ENCODE measurements at regions not wholly inside any gene's neighbourhood (a gene's known extent, or its start where the extent isn't known, plus 50 kb on each side); places are given as distances from the start of the nearest gene placed in this dataset.

DNA sequence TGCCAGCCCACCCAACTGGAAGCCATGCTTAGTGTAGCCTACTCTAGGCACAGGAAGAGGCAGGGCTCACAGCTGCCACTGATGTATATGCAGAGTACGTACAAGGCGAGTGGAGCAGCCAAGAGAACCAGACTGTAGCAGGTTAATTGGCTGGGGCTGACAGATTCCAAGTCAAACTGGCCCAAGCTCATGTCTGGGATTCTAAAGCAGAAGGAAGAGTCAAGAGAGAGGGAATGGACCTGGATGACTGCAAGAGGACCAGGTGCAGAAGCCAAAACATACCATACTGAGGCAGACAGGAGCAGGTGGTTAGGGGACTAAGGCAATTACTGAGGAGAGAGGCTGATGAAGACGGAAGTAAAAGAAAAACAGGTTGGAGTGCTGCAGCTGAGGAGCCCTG lies 51.3 kb upstream of the LRRN2 start:
- no peak for DNase-seq (ENCODE audit: low read depth in 2 of 2)
- TF ChIP-seq, protein P1, sequence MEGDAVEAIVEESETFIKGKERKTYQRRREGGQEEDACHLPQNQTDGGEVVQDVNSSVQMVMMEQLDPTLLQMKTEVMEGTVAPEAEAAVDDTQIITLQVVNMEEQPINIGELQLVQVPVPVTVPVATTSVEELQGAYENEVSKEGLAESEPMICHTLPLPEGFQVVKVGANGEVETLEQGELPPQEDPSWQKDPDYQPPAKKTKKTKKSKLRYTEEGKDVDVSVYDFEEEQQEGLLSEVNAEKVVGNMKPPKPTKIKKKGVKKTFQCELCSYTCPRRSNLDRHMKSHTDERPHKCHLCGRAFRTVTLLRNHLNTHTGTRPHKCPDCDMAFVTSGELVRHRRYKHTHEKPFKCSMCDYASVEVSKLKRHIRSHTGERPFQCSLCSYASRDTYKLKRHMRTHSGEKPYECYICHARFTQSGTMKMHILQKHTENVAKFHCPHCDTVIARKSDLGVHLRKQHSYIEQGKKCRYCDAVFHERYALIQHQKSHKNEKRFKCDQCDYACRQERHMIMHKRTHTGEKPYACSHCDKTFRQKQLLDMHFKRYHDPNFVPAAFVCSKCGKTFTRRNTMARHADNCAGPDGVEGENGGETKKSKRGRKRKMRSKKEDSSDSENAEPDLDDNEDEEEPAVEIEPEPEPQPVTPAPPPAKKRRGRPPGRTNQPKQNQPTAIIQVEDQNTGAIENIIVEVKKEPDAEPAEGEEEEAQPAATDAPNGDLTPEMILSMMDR (IDR thresholded peaks at IDR 0.05; ENCODE audit: low read depth, low read length) = no peak
- no peak overlapping the region for H3K4me3 ChIP-seq (replicated peaks in 1 of 2; ENCODE audit: low read depth in 2 of 2, low read length in 2 of 2)

DNA sequence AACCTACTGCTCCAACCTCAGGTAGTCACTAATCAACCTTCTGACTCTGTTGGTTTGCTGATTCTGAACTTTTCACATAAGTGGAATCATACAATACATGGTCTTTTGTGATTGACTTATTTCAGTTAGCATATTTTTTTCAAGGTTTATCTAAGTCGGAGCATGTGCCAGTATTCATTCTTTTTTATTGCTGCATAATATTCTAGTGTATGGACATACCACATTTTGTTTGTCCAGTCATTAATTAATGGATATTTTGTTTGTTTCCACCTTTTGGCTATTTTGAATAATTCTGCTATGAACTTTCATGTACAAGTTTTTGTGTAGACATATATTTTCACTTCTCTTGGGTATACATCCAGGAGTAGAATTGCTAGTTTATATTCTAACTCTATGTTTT lies 53.0 kb upstream of the LRRN2 start:
- H3K4me3 ChIP-seq (replicated peaks in 1 of 2; ENCODE audit: low read depth in 2 of 2, low read length in 2 of 2) = no peak overlapping the region
- DNase-seq (ENCODE audit: low read depth in 2 of 2) = no peak
- TF ChIP-seq, protein P1 (IDR thresholded peaks at IDR 0.05; ENCODE audit: low read depth, low read length) = no peak

DNA sequence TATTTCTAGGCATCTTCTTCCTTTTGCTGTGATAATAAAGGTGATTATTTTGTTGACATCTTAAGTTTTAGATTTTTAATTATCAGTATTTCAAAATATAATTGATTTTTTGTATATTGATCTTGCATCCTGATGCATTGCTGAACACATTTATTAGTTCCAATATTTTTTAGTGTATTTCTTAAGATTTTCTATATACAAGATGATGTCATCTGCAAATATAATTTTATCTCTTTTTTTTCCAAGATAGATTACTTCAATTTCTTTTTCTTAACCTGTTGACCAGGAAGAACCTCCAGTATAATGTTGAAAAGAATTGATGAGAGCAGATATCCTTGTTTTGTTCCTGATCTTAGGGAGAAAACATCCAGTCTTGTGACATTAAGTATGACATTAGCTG lies 54.8 kb upstream of the LRRN2 start:
- TF ChIP-seq, protein P1 (IDR thresholded peaks at IDR 0.05; ENCODE audit: low read depth, low read length) = no peak
- no peak for DNase-seq (ENCODE audit: low read depth in 2 of 2)
- no peak overlapping the region for H3K4me3 ChIP-seq (replicated peaks in 1 of 2; ENCODE audit: low read depth in 2 of 2, low read length in 2 of 2)

DNA sequence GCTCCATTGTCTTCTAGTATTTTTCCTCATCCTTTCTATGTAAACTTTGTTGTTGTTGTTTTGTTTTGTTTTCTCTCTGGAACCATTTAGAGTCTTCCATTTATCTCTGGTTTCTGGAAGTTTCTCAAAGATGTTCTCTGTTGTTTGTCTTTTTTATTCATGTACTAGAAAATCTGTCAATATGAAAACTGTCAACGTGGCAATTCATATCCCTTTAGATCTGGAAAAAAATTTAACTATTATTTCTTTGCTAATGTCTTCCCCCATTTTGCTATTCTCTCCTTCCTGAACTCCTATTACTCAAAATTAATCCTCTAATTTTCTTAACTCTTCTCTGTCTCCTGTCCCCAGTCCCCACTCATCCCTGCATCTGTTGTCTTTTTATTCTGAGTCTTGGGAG lies 55.9 kb upstream of the LRRN2 start:
- DNase-seq (ENCODE audit: low read depth in 2 of 2) = no peak
- H3K4me3 ChIP-seq (replicated peaks in 1 of 2; ENCODE audit: low read depth in 2 of 2, low read length in 2 of 2) = no peak overlapping the region
- TF ChIP-seq, protein P1 (IDR thresholded peaks at IDR 0.05; ENCODE audit: low read depth, low read length) = no peak

DNA sequence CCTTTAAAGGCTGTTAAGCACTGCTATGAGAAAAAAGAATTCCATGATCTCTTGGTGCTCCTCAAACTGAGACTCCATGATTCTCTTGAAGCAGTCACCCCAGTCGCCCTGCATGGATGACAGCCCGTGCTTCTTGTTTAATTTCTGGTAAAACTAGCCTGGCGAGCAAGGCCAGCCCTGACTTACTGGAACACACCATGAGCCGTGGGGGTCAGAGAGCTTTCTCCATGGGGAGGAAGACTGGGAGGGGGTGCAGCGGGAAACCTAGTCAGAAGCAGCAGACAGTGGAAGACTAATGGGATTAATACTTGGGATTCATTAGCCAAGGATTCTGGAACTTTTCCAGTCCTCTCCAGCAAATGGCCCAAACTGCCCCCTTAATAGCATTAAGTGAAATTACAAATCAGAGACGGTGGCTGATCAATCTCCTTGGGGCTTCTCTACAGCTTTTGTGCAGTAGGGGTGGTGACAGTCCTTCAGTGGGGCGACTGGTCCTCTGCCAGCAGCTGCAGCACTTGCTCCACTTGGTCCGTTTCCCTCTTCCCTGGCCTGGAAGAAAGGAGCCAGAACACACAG lies 57.2 kb upstream of the LRRN2 start:
- TF ChIP-seq, protein P1 (IDR thresholded peaks at IDR 0.05; ENCODE audit: low read depth, low read length) = no peak
- DNase-seq (ENCODE audit: low read depth in 2 of 2) = no peak
- H3K4me3 ChIP-seq (replicated peaks in 1 of 2; ENCODE audit: low read depth in 2 of 2, low read length in 2 of 2) = no peak overlapping the region

DNA sequence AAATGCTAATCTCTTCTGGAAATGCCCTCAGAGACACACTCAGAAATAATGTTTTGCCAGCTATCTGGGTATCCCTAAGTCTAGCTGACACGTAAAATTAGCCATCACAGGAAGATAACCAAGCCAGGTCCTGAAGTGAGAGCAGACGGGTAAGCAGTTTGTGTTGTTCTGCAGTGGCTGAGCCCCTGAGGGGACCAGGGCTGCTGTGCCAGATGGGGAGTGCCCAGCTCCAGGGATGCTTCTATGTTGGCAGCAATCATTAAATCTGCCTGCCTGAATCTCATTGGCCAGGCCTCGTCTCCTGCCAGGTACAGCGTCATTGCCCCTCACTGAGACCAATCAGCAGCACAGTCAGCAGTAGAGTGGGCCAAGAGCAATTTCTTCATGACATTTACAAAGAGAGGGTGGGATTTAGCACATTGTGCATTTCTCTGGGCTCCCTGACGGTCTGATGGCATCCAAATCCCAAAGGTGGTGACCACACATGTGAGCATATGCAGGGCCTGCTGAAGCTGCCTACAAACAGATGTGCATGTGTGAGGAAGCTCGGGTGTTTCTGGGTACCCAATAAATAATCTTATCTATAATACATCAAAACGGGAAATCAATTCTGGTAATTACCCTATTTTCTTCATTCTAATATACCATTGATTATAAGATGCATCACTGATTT lies 58.7 kb upstream of the LRRN2 start:
- TF ChIP-seq, protein P1 (IDR thresholded peaks at IDR 0.05; ENCODE audit: low read depth, low read length) = no peak
- DNase-seq (ENCODE audit: low read depth in 2 of 2) = no peak

More for the DNA sequence above, 58.7 kb upstream of the LRRN2 start:
- no peak overlapping the region for H3K4me3 ChIP-seq (replicated peaks in 1 of 2; ENCODE audit: low read depth in 2 of 2, low read length in 2 of 2)
